ENCODE measurements at regions not wholly inside any gene's neighbourhood (a gene's known extent, or its start where the extent isn't known, plus 50 kb on each side); places are given as distances from the start of the nearest gene placed in this dataset.

- no peaks in the 10 kb centered on the region for H3K36me3 ChIP-seq
- H3K4me3 ChIP-seq, result no peak overlapping the region
- WGBS, 2 donors (ENCODE audit: low coverage in 1 of 2), result 54 to 76% methylated on average over 2 of the region's 2 CpGs
- no peak for ATAC-seq
- TF ChIP-seq POLR2A (IDR thresholded peaks at IDR 0.05), result no peak
- TF ChIP-seq CTCF (IDR thresholded peaks at IDR 0.05), result no peak
- TF ChIP-seq POLR2AphosphoS5 (IDR thresholded peaks at IDR 0.05), result no peak
- TF ChIP-seq EP300 (IDR thresholded peaks at IDR 0.05), result no peak
- no peak overlapping the region for H3K27ac ChIP-seq
- peaks cover 0 to 4% (median 0%) of the 10 kb centered on the region in 3 donors for H3K9me3 ChIP-seq
- H3K4me1 ChIP-seq, result no peaks in the 10 kb centered on the region
- no peaks in the 10 kb centered on the region for H3K27me3 ChIP-seq
Measured at GRCh38 chr6:141744194-141744925, 388.4 kb upstream of the GJE1 start.

- WGBS, 2 donors (ENCODE audit: low coverage in 1 of 2), result 58 to 78% methylated on average over 3 of the region's 3 CpGs
- Histone ChIP-seq H3K27me3 (no peaks in the 10 kb centered on the region), H3K4me1 (no peaks in the 10 kb centered on the region), H3K27ac (no peak overlapping the region), H3K9me3 (peaks cover 0 to 5% (median 0%) of the 10 kb centered on the region in 3 donors), H3K36me3 (no peaks in the 10 kb centered on the region), H3K4me3 (no peak overlapping the region)
- TF ChIP-seq POLR2AphosphoS5 (IDR thresholded peaks at IDR 0.05) (no peak), CTCF (IDR thresholded peaks at IDR 0.05) (no peak), POLR2A (IDR thresholded peaks at IDR 0.05) (no peak), EP300 (IDR thresholded peaks at IDR 0.05) (no peak)
- no peak for ATAC-seq
Measured at GRCh38 chr6:141736104-141736503, 396.6 kb upstream of the GJE1 start.

GRCh38 chr6:141735126-141735525 is 397.6 kb upstream of the GJE1 start:
- no peaks in the 10 kb centered on the region for H3K27me3 ChIP-seq
- no peaks in the 10 kb centered on the region for H3K4me1 ChIP-seq
- no peak overlapping the region for H3K4me3 ChIP-seq
- no peak overlapping the region for H3K27ac ChIP-seq
- no peak for ATAC-seq
- TF ChIP-seq EP300 (IDR thresholded peaks at IDR 0.05), result no peak
- TF ChIP-seq POLR2AphosphoS5 (IDR thresholded peaks at IDR 0.05), result no peak
- TF ChIP-seq POLR2A (IDR thresholded peaks at IDR 0.05), result no peak
- TF ChIP-seq CTCF (IDR thresholded peaks at IDR 0.05), result no peak
- H3K9me3 ChIP-seq, result peaks cover 0 to 5% (median 0%) of the 10 kb centered on the region in 3 donors
- no peaks in the 10 kb centered on the region for H3K36me3 ChIP-seq

GRCh38 chr6:141734071-141734840 is 398.5 kb upstream of the GJE1 start:
- WGBS, 2 donors (ENCODE audit: low coverage in 1 of 2), result 87 to 100% methylated on average over 2 of the region's 2 CpGs

More at GRCh38 chr6:141734071-141734840, 398.5 kb upstream of the GJE1 start:
- no peak overlapping the region for H3K27ac ChIP-seq
- no peaks in the 10 kb centered on the region for H3K4me1 ChIP-seq
- TF ChIP-seq CTCF (IDR thresholded peaks at IDR 0.05) (no peak), POLR2A (IDR thresholded peaks at IDR 0.05) (no peak), POLR2AphosphoS5 (IDR thresholded peaks at IDR 0.05) (no peak), EP300 (IDR thresholded peaks at IDR 0.05) (no peak)
- peaks cover 0 to 5% (median 0%) of the 10 kb centered on the region in 3 donors for H3K9me3 ChIP-seq
- H3K36me3 ChIP-seq, result no peaks in the 10 kb centered on the region
- no peak for ATAC-seq
- no peaks in the 10 kb centered on the region for H3K27me3 ChIP-seq
- H3K4me3 ChIP-seq, result no peak overlapping the region
